ENCODE measurements at regions not wholly inside any gene's neighbourhood (a gene's known extent, or its start where the extent isn't known, plus 50 kb on each side); places are given as distances from the start of the nearest gene placed in this dataset.

- H3K36me3 Mint-ChIP-seq = no peaks in the 10 kb centered on the region
- DNase-seq (no peak), ATAC-seq (replicated peaks in 1 of 4) (no peak)
- POLR2A ChIA-PET = no interaction called here
- CTCF ChIA-PET = no interaction called here
- H3K4me1 Mint-ChIP-seq = no peaks in the 10 kb centered on the region
- peaks cover 1 to 5% of the 10 kb centered on the region in 2 donors for H3K27me3 Mint-ChIP-seq
- Histone ChIP-seq H3K27me3 (replicated peaks in 1 of 2; ENCODE audit: control insufficient read depth in 2 of 2, extremely low read depth in 1 of 2, insufficient read depth in 2 of 2, low read length in 1 of 2) (peaks cover 0 to 9% of the 10 kb centered on the region in 2 experiments), H3K27ac (ENCODE audit: low read length) (no peak overlapping the region), H3K9me3 (no peaks in the 10 kb centered on the region), H3K36me3 (ENCODE audit: control insufficient read depth in 2 of 2, extremely low read depth in 1 of 2, insufficient read depth in 1 of 2, low read length in 1 of 2) (no peaks in the 10 kb centered on the region), H3K4me3 (ENCODE audit: control insufficient read depth in 1 of 2, extremely low read depth in 1 of 2, low read length in 1 of 2) (no peak overlapping the region), H3K4me1 (ENCODE audit: control insufficient read depth in 1 of 2, extremely low read depth in 1 of 2, insufficient read depth in 2 of 2, low read length in 2 of 2) (no peaks in the 10 kb centered on the region)
- no peak overlapping the region for H3K4me3 Mint-ChIP-seq
- H3K27ac Mint-ChIP-seq = no peak overlapping the region
- H3K9me3 Mint-ChIP-seq = no peaks in the 10 kb centered on the region
- WGBS (ENCODE audit: insufficient coverage) = no CpG with 5 or more reads among the region's 5 CpGs
Observed at GRCh38 chr2:18169121-18169892, 290.8 kb downstream of the KCNS3 start.

- H3K9me3 Mint-ChIP-seq = no peaks in the 10 kb centered on the region
- no peaks in the 10 kb centered on the region for H3K36me3 Mint-ChIP-seq
- CTCF ChIA-PET = interaction anchor here in 1 of 2 donors (0.6 kb wide), 1 partner anchor 9 kb away, joined by 3 read pairs; no protein-coding TSS in a partner anchor
- H3K4me1 Mint-ChIP-seq = no peaks in the 10 kb centered on the region
- 100% methylated on average over 1 of the region's 8 CpGs for WGBS (ENCODE audit: insufficient coverage)
- ATAC-seq (replicated peaks in 1 of 4) (no peak), DNase-seq (no peak)
- H3K9me3 ChIP-seq = no peaks in the 10 kb centered on the region
- H3K4me1 ChIP-seq (ENCODE audit: control insufficient read depth in 1 of 2, extremely low read depth in 1 of 2, insufficient read depth in 2 of 2, low read length in 2 of 2) = no peaks in the 10 kb centered on the region
- peaks cover 1 to 5% of the 10 kb centered on the region in 2 donors for H3K27me3 Mint-ChIP-seq
- H3K27ac Mint-ChIP-seq = no peak overlapping the region
- no peak overlapping the region for H3K4me3 ChIP-seq (ENCODE audit: control insufficient read depth in 1 of 2, extremely low read depth in 1 of 2, low read length in 1 of 2)
- H3K4me3 Mint-ChIP-seq = no peak overlapping the region
- no peaks in the 10 kb centered on the region for H3K36me3 ChIP-seq (ENCODE audit: control insufficient read depth in 2 of 2, extremely low read depth in 1 of 2, insufficient read depth in 1 of 2, low read length in 1 of 2)
- POLR2A ChIA-PET = no interaction called here
- H3K27ac ChIP-seq (ENCODE audit: low read length) = no peak overlapping the region
- peaks cover 0 to 9% of the 10 kb centered on the region in 2 experiments for H3K27me3 ChIP-seq (replicated peaks in 1 of 2; ENCODE audit: control insufficient read depth in 2 of 2, extremely low read depth in 1 of 2, insufficient read depth in 2 of 2, low read length in 1 of 2)
Observed at GRCh38 chr2:18167871-18168270, 289.4 kb downstream of the KCNS3 start.

- H3K9me3 Mint-ChIP-seq = no peaks in the 10 kb centered on the region
- H3K27ac Mint-ChIP-seq = no peak overlapping the region
- ChIA-PET CTCF (no interaction called here), POLR2A (no interaction called here)
- DNase-seq (no peak), ATAC-seq (replicated peaks in 1 of 4) (no peak)
- no peak overlapping the region for H3K4me3 Mint-ChIP-seq
- Histone ChIP-seq H3K27me3 (replicated peaks in 1 of 2; ENCODE audit: control insufficient read depth in 2 of 2, extremely low read depth in 1 of 2, insufficient read depth in 2 of 2, low read length in 1 of 2) (no peaks in the 10 kb centered on the region), H3K4me3 (ENCODE audit: control insufficient read depth in 1 of 2, extremely low read depth in 1 of 2, low read length in 1 of 2) (no peak overlapping the region), H3K27ac (ENCODE audit: low read length) (no peak overlapping the region), H3K4me1 (ENCODE audit: control insufficient read depth in 1 of 2, extremely low read depth in 1 of 2, insufficient read depth in 2 of 2, low read length in 2 of 2) (no peaks in the 10 kb centered on the region), H3K36me3 (ENCODE audit: control insufficient read depth in 2 of 2, extremely low read depth in 1 of 2, insufficient read depth in 1 of 2, low read length in 1 of 2) (no peaks in the 10 kb centered on the region), H3K9me3 (no peaks in the 10 kb centered on the region)
- H3K36me3 Mint-ChIP-seq = no peaks in the 10 kb centered on the region
- 73% methylated on average over 2 of the region's 5 CpGs for WGBS (ENCODE audit: insufficient coverage)
- no peaks in the 10 kb centered on the region for H3K4me1 Mint-ChIP-seq
- peaks cover 1 to 2% of the 10 kb centered on the region in 2 donors for H3K27me3 Mint-ChIP-seq
Observed at GRCh38 chr2:18161681-18162080, 283.2 kb downstream of the KCNS3 start.

GRCh38 chr2:18159896-18160295, 281.4 kb downstream of the KCNS3 start:
- CTCF ChIA-PET = no interaction called here
- Histone ChIP-seq H3K36me3 (ENCODE audit: control insufficient read depth in 2 of 2, extremely low read depth in 1 of 2, insufficient read depth in 1 of 2, low read length in 1 of 2) (no peaks in the 10 kb centered on the region), H3K9me3 (no peaks in the 10 kb centered on the region), H3K27me3 (replicated peaks in 1 of 2; ENCODE audit: control insufficient read depth in 2 of 2, extremely low read depth in 1 of 2, insufficient read depth in 2 of 2, low read length in 1 of 2) (no peaks in the 10 kb centered on the region), H3K4me1 (ENCODE audit: control insufficient read depth in 1 of 2, extremely low read depth in 1 of 2, insufficient read depth in 2 of 2, low read length in 2 of 2) (no peaks in the 10 kb centered on the region), H3K4me3 (ENCODE audit: control insufficient read depth in 1 of 2, extremely low read depth in 1 of 2, low read length in 1 of 2) (no peak overlapping the region), H3K27ac (ENCODE audit: low read length) (no peak overlapping the region)
- Mint-ChIP-seq H3K27me3 (peaks cover 1 to 4% of the 10 kb centered on the region in 2 donors), H3K36me3 (no peaks in the 10 kb centered on the region), H3K9me3 (no peaks in the 10 kb centered on the region), H3K27ac (no peak overlapping the region), H3K4me3 (no peak overlapping the region), H3K4me1 (no peaks in the 10 kb centered on the region)
- DNase-seq (no peak), ATAC-seq (replicated peaks in 1 of 4) (no peak)
- whole genome bisulfite sequencing (ENCODE audit: insufficient coverage) = no CpG with 5 or more reads among the region's 5 CpGs
- POLR2A ChIA-PET = no interaction called here

- no peak overlapping the region for H3K4me3 Mint-ChIP-seq
- peaks cover 0 to 2% of the 10 kb centered on the region in 2 experiments for H3K27me3 ChIP-seq (replicated peaks in 1 of 2; ENCODE audit: control insufficient read depth in 2 of 2, extremely low read depth in 1 of 2, insufficient read depth in 2 of 2, low read length in 1 of 2)
- 100% methylated on average over 1 of the region's 2 CpGs for WGBS (ENCODE audit: insufficient coverage)
- H3K27me3 Mint-ChIP-seq = peaks cover 5 to 10% of the 10 kb centered on the region in 2 donors
- no peaks in the 10 kb centered on the region for H3K9me3 Mint-ChIP-seq
- ATAC-seq (replicated peaks in 1 of 4) (no peak), DNase-seq (no peak)
- no peak overlapping the region for H3K4me3 ChIP-seq (ENCODE audit: control insufficient read depth in 1 of 2, extremely low read depth in 1 of 2, low read length in 1 of 2)
- no peaks in the 10 kb centered on the region for H3K4me1 Mint-ChIP-seq
- H3K9me3 ChIP-seq = no peaks in the 10 kb centered on the region
- CTCF ChIA-PET = no interaction called here
- no peaks in the 10 kb centered on the region for H3K36me3 ChIP-seq (ENCODE audit: control insufficient read depth in 2 of 2, extremely low read depth in 1 of 2, insufficient read depth in 1 of 2, low read length in 1 of 2)
- H3K27ac Mint-ChIP-seq = no peak overlapping the region
- no peaks in the 10 kb centered on the region for H3K4me1 ChIP-seq (ENCODE audit: control insufficient read depth in 1 of 2, extremely low read depth in 1 of 2, insufficient read depth in 2 of 2, low read length in 2 of 2)
- H3K36me3 Mint-ChIP-seq = no peaks in the 10 kb centered on the region
- POLR2A ChIA-PET = no interaction called here
- H3K27ac ChIP-seq (ENCODE audit: low read length) = no peak overlapping the region
Observed at GRCh38 chr2:18156421-18156820, 278.0 kb downstream of the KCNS3 start.

- H3K27me3 ChIP-seq (replicated peaks in 1 of 2; ENCODE audit: control insufficient read depth in 2 of 2, extremely low read depth in 1 of 2, insufficient read depth in 2 of 2, low read length in 1 of 2) = peaks cover 0 to 2% of the 10 kb centered on the region in 2 experiments
- peaks cover 8 to 10% of the 10 kb centered on the region in 2 donors for H3K27me3 Mint-ChIP-seq
- H3K27ac Mint-ChIP-seq = no peak overlapping the region
- no peaks in the 10 kb centered on the region for H3K9me3 ChIP-seq
- POLR2A ChIA-PET = no interaction called here
- no CpG with 5 or more reads among the region's 2 CpGs for WGBS (ENCODE audit: insufficient coverage)
- no peaks in the 10 kb centered on the region for H3K9me3 Mint-ChIP-seq
- H3K4me1 Mint-ChIP-seq = no peaks in the 10 kb centered on the region
- ATAC-seq (replicated peaks in 1 of 4) (no peak), DNase-seq (no peak)
- no peaks in the 10 kb centered on the region for H3K36me3 ChIP-seq (ENCODE audit: control insufficient read depth in 2 of 2, extremely low read depth in 1 of 2, insufficient read depth in 1 of 2, low read length in 1 of 2)
- no peak overlapping the region for H3K27ac ChIP-seq (ENCODE audit: low read length)
- no peak overlapping the region for H3K4me3 ChIP-seq (ENCODE audit: control insufficient read depth in 1 of 2, extremely low read depth in 1 of 2, low read length in 1 of 2)
- CTCF ChIA-PET = no interaction called here
- no peaks in the 10 kb centered on the region for H3K36me3 Mint-ChIP-seq
- H3K4me3 Mint-ChIP-seq = no peak overlapping the region
- no peaks in the 10 kb centered on the region for H3K4me1 ChIP-seq (ENCODE audit: control insufficient read depth in 1 of 2, extremely low read depth in 1 of 2, insufficient read depth in 2 of 2, low read length in 2 of 2)
Observed at GRCh38 chr2:18156002-18156401, 277.5 kb downstream of the KCNS3 start.

GRCh38 chr2:18154812-18155211, 276.3 kb downstream of the KCNS3 start:
- POLR2A ChIA-PET = no interaction called here
- Mint-ChIP-seq H3K4me3 (no peak overlapping the region), H3K4me1 (no peaks in the 10 kb centered on the region), H3K9me3 (no peaks in the 10 kb centered on the region), H3K27me3 (peaks cover 10 to 13% of the 10 kb centered on the region in 2 donors), H3K36me3 (no peaks in the 10 kb centered on the region), H3K27ac (no peak overlapping the region)
- CTCF ChIA-PET = no interaction called here
- Histone ChIP-seq H3K9me3 (no peaks in the 10 kb centered on the region), H3K27ac (ENCODE audit: low read length) (no peak overlapping the region), H3K4me3 (ENCODE audit: control insufficient read depth in 1 of 2, extremely low read depth in 1 of 2, low read length in 1 of 2) (no peak overlapping the region), H3K36me3 (ENCODE audit: control insufficient read depth in 2 of 2, extremely low read depth in 1 of 2, insufficient read depth in 1 of 2, low read length in 1 of 2) (no peaks in the 10 kb centered on the region), H3K27me3 (replicated peaks in 1 of 2; ENCODE audit: control insufficient read depth in 2 of 2, extremely low read depth in 1 of 2, insufficient read depth in 2 of 2, low read length in 1 of 2) (peaks cover 0 to 2% of the 10 kb centered on the region in 2 experiments), H3K4me1 (ENCODE audit: control insufficient read depth in 1 of 2, extremely low read depth in 1 of 2, insufficient read depth in 2 of 2, low read length in 2 of 2) (no peaks in the 10 kb centered on the region)
- ATAC-seq (replicated peaks in 1 of 4) (no peak), DNase-seq (no peak)
